GM03348 (cell line): ENCODE measurements at regions not wholly inside any gene's neighbourhood (a gene's known extent, or its start where the extent isn't known, plus 50 kb on each side); places are given as distances from the start of the nearest gene placed in this dataset.

Source experiments
- DNase-seq: peaks from one replicate; pipeline ENCODE4 v3.0.0; 2012; ENCODE audit warnings: low spot score

DNA sequence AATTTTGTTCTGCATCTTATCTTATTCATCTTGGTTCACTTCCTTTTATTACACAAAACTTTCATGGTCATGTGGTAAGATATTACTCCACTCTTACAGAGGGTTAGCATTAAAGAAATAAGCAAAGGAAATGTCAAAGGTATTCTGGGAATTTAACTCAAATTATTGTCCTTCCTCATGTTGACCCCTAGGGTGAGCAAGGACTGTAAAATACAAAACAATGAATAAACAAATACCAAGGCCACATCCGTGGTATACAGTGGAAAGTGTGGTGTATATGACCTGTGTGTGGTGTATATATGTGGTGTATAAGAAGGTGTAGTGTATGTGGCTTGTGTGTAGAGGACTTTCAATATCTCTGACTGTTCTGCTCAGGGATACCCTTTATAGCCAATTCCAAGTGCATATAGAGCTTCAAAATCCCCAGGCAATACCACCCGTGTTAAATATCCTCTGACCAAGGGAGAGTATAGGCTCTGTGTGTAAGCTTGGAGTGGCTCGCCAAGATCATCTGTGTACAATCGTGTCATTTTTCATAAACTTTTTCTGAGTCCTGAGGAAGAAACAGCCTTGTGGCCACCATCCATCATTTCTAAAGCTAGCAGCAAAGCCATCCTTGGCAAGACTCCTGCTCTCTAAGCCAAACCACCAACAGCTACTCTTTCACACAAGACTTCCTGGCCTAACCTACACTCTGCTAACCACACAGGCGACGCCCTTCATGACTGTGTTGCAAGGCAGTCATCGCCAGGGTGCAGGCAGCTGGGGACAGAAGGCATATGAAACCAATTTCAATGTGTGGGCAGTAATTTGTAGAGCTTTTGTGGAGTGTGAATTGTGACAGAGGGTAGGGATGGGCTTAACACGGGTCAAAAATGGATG, 548.0 kb downstream of the ETS1 start:
- peak; percentile 85 for DNase-seq

DNA sequence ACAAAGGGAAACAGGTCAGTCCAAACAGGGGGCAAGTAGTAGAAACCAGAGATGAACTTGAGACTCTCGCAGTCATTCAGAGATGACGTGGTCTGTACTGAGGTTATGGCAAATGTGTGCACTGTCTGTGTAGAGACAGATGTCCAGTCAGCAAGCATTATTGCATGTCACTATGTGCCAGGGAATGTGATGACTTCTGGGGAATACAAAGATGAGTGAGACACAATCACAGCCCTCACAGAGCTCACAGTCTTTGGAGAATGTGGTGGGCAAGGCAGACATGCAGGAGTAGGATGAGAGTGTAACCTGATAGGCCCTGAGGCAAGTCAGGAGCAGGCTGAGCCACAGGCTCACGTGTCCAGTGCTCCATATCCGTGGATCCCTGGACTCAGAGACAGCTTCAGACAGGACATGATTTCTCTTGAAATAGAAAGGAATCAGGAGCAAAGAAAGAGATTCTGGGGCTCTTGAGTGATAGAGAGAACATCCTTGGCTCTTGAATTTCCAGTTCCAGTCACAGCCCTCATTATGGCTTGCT, 550.7 kb downstream of the ETS1 start:
- peak; percentile 14 for DNase-seq

DNA sequence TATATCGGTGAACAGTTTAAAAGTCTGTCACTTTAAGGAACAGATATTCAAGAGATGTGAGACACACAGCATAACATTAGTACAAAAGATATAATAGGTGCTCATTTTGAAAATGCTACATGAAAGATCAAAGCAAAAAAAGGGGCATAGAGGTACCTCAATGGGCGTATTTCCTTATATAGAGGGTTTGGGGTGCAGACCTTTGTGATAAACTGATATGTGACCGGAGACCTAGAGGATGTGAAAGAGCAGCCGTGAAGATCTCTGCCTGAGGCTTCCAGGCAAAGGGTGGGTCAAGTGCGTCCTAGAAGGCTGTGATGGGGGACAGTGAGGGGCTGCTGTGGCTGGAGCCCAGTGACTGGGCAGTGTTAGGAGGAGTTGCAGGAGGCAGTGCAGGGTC, 551.4 kb downstream of the ETS1 start:
- DNase-seq = no peak

DNA sequence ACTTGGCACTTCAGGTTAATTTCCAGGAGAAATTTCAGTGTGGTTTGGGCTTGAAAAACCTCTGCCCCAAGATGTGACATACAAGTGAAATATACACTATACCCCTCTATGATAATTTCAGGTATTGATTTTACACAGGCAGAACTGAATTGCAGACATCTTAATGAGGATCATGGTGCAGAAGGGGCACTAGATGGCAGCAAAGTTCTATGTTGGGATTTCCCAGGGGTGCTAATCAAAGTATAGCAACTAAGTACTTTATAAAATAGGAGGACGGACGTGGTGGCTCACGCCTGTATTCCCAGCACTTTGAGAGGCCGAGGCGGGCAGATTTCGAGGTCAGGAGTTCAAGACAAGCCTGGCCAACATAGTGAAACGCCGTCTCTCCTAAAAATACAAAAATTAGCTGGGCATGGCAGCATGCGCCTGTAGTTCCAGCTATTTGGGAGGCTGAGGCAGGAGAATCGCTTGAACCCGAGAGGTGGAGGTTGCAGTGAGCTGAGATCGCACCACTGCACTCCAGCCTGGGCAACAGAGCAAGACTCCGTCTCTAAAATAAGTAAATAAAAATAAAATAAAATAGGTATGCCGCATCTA, 555.7 kb downstream of the ETS1 start:
- peak; percentile 67 for DNase-seq

DNA sequence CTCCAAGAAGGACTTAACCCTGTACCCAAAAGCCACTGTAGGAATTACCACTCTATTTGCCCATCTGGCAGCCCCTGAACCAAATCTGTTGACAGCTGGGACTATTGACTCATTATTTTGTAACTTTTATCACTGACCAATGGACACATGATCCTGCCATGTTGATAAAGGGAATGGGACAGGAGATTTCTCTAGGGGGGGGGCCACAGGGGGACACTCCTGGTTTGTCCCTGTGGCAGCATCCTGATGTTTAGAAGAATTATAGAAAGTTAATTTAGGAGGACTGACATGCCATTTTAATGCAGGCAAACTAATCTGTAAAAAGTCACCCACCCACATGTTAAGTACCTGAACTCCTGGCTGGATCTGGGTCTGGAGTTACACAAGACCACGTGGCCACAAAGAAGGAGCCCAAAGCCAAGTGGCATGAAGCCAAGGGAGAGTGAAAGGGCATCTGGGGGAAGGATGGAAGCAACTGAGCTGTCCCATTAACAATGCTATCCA, 558.1 kb downstream of the ETS1 start:
- no peak for DNase-seq

DNA sequence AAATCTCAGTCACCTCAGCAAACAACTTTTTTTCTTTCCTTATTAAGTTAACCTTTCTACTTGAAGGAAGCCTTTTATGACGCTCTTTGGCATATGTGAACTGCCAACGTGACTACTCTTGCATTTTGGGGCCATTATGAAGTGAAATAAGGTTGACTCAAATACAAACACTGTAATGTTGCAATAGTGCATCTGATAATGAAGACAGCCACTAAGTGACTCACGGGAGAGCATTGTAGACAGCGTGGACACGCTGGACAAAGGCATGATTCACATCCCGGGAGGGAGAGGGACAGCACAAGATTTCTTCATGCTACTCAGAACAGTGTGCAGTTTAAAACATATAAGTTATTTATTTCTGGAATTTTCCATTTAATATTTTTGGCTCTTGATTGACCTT, 560.8 kb downstream of the ETS1 start:
- peak; percentile 82 for DNase-seq

DNA sequence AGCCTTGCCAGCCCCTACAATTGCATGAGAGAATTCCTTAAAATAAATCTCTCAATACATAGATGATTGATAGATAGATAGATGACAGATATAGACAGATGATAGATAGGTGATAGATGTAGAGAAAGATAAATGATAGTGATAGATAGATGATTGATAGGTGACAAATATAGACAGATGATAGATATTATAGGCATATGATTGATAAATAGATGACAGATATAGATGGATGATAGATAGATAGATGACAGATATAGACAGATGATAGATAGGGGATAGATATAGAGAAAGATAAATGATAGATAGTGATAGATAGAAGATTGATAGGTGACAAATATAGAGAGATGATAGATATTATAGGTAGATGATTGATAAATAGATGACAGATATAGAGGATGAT, 564.6 kb downstream of the ETS1 start:
- no peak for DNase-seq

DNA sequence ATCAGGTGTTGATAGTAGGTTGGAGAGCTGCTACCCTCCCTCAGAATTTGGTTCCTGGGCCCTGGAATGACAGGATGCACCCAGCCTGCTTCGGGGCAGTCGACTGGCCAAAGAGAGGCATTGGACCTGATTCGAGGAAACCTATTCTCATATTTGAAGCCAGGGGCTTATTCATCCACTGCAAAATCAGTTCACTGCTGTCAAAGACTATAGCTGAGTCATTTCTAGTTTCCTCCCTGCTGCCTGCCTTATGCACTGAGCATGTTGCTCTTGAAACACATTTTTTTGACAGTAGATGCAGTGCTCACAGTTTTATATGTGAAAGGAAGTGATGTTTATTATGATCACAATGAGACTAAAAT, 565.4 kb downstream of the ETS1 start:
- DNase-seq = peak; percentile 38

DNA sequence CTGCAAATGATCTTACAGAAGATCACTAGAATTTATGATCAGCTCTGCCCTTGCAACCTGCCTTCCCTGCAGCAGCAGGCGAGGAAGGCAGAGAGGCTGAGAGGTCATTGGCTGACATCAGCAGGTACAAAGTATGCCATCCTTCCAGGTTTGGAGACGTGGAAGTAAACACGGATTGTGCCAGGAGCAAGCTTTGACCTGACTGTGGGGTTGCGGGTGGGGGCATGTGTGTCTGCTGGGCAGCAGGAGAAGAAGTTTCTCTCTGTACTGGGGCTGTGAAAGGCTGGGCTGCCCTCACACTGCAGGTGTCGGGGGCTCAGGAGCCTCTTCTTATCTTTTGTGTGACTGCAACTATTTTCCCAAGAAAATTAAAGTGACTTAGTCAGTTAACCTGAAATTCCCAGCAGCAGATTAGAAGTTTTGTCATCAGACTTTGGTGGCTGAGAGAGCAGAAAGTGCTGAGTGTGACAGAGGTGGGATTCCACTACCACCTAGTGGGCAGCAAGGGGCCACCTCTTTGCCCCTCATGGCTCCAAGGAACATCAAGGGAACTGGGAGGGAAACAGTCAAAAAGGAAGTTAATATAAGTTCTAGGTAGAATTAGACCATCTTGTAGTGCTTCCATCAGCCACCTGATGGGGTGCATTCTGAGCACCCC, 565.9 kb downstream of the ETS1 start:
- DNase-seq = peak; percentile 47

DNA sequence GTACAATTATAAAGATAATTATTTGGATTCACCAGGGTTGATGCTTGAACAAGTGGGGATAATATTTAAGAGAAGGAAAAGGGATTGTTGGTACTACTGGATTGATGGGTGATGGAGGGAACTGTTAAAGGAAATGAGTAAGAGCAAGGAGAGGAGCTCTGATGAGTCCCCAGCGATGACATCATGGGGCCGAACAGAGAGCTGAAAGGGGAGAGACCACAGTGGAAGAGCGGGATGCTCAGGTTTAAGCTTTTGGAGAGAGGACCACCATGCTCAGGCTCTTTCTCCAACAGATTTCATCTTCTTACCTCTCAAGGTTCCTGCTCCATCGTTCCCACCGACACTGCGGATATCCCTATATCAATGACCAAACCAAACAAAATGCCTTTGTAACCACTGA, 568.7 kb downstream of the ETS1 start:
- no peak for DNase-seq

DNA sequence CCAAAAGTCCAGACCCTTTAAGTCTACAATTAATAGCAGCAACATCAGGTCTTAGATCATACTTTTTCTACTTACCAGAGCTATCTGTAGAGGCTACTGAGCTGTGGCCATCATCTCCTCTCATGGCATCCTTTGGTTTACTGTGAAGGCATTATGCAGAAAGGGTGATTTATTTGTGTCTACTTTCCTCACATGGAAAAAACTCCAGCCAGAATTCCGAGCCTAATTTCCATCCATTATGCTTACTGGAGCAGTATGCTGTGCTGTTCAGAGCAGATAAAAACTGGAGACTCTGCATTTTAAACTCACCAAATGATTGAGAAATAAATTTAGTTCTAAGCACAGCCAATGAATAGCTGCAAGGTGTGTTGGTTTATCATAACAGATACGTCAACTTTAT, 581.8 kb downstream of the ETS1 start:
- no peak for DNase-seq

DNA sequence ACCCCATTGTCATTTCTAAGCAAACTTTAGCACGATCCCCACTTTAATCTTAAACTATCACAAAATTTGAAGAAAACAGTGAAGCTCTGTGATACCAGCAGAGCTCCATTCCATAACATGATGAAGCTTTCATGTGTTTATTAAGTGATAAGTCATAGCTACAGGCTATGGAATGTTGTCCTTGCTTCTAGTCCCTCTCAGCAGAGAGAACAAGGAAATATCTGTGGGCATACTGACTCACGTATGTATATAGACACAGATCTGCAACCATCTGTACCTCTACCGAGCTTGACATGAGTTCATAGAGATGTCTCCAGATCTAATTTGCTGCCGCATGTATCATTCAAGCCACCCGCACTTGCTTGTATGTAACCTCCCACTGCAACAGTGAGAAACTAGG, 588.9 kb downstream of the ETS1 start:
- DNase-seq = no peak

DNA sequence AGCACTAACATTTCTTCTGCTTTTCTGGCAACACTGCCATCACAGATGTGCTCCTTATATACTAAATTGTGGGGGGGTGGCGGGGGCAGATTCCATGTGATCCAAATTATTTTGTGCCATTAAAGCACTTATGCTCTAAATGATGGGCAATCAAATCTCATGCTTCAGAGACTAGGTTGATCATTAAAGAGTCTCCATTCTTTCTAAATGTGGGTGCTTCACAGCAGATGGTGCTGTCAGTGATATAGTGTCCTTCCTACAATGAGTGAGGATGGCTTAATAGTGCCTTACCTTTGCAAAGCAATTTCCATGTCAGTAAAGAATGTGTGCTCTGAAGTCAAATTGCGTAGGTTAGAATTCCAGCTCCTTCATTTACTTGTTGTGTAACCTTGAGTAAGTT, 589.8 kb downstream of the ETS1 start:
- no peak for DNase-seq

DNA sequence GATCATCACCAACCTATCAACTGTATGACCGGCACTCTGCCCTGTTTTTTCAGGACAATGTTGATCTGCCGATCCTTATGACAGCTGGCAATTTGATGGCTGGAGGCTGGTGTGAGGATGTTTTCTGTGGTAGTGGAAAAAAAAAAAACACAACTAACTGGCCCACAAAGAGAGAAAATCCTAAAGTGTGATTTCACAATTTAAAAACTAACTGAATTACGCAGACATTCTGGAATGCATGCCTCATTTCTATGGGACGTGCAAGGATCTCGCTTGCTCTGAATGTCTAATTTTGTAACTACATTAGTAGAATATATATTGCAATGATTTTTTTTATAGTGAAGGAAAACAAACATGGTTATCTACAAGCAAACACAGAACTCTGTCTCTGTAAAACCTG, 590.5 kb downstream of the ETS1 start:
- peak; percentile 52 for DNase-seq

DNA sequence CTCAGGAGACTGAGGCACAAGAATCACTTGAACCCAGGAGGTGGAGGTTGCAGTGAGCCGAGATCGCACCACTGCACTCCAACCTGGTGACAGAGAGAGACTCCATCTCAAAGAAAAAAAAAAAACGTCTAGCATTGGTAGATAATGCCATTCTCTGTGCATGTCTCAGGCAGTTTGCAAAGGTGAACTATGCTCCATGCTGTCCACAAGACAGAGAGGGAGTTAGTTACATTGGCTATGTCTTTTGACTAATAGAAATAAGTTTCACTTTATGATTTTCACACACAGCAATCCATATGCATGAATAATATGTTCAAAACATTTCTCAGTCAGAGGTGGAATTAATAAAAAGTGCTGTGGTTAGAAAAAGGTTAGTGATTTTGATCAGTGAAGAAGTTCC, 591.4 kb downstream of the ETS1 start:
- no peak for DNase-seq

DNA sequence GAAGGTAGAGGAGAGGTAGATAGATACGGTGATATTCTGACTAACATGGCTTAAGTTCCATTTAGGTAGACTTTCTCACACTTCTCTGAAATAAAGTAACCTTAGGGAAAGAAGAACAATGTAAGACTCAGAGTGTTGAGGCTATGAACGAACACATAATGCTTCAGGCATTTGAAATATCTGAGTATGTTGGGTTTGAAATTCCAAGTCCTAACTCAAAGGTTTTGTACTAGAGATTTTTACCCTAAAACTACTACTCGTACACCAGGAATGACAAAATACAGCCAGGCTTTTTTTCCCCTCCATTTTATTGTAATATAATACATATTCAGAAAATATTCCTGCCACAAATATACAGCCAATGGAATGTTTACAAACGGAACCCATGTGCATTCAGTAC, 592.6 kb downstream of the ETS1 start:
- peak; percentile 80 for DNase-seq

DNA sequence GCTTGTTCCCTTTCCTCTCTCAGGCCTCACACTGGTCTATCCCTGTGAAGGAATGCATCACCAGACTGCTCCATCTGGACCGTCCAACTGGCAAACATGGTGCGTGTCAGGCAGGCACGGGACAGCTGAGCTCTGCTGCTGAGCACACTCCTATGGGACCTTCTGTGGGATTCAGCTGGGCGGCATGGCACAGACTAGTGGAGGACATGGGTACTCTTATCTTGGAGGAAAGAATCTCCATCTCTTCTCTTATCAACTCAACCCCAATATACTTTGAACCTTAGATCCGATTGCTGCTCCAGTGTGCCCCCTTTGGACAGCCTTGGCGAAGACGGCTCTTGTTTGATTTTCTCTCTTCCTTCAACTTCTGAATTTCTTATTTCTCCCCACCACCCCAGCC, 593.6 kb downstream of the ETS1 start:
- DNase-seq = no peak

DNA sequence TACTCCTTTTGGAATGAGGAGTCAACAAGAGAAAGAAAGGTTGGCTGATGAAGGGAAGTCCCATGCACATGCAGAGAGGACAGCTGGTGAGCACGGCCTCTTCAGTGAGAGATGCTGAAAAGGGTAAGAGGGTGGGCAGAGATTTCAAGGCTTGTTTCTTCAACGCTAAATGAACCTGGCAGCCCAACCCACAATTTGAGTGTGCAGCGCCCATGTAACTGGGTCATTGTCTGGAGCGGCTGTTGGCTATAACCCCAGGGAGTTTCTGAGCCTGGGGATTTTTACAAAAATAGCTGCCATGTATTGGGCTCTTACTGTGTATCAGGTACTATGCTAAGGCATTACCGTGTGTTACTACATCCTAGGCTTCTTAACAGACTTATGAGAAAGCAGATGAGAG, 594.1 kb downstream of the ETS1 start:
- DNase-seq = no peak

DNA sequence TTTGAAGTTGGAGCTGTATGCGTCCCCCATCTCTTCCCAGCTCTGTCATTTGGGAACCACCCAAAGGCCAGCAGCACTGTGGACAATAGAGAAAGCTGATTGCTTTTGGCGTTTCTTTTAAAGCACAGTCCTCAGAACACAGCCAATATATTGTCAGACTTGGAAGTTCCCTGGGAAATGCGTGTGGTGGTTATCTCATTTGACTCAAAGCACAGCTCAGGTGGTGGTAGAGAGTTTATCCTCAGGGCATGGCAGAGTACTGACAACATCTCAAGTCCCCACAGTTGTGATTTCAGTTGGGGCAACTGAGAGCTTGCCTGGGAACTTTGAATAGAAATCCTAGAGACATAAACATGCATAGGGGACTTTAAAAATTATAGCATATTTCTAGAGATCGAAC, 601.3 kb downstream of the ETS1 start:
- DNase-seq = no peak

DNA sequence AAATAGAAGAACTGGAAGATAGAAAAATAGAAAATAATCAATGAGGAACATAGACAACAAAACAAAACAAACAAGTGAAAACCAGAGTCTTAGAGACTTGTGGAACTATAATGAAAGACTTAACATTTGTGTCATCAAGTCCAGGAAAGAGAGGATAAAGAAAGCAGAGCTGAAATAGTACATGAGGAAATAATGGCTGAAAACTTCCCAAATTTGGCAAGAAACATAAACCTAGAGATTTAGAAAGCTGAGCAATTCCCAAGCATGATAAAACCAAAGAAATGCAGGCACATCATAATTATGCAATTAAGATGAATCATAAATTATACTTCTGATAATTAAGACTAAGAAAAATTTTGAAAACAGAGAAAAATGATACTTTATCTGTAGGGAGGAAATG, 614.5 kb downstream of the ETS1 start:
- no peak for DNase-seq

DNA sequence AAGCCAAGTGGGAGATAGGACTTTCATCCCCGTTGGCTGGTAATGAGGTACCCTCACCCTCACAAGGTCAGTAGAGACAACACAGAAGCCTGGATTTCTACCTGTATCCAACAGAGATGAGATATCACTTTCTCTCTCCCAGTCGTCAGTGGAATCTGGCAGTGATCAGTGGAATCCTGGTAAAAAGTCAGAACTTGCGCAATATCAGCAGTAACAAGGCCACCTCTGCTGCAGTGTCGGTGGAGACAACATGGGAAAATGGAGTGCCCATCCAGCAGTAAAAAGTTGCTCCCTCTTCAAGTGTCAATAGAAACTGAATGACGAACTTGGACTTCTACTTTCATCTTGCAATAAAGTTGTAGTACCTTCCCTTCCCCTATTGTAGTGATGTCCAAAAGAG, 615.9 kb downstream of the ETS1 start:
- no peak for DNase-seq

DNA sequence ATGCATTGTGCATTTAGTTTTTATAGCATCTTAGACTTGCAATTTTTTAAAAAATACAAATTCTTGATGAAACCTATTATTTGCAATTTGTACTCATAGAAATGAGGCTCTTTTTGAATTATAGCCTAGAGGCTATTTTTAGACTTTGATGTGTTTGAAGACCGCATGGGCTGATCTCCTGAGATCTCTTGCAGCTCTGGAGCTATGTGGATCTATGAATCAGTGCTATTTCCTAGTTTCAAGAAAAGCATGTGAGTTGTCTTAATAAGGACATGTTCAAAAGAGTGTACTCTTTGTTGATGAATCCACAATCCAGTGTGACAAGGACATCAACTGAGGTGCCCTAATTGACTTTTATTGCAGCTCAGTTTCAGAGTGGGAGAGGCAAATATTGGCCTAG, 620.5 kb downstream of the ETS1 start:
- DNase-seq = no peak
